ES-I3 (cell line): ENCODE measurements at regions not wholly inside any gene's neighbourhood (a gene's known extent, or its start where the extent isn't known, plus 50 kb on each side); places are given as distances from the start of the nearest gene placed in this dataset.

Experiments
- H3K36me3 ChIP-seq: 2 replicates; pipeline ENCODE4 v1.6.1; 2013; ENCODE audit warnings: mild to moderate bottlenecking, low read length, control low read depth, moderate library complexity; ENCODE audit not compliant: insufficient read depth
- H3K4me1 ChIP-seq: 2 replicates; pipeline ENCODE4 v1.6.1; 2013; ENCODE audit warnings: mild to moderate bottlenecking, control low read depth, low read length; ENCODE audit not compliant: insufficient read depth
- H3K9ac ChIP-seq: 2 replicates; pipeline ENCODE4 v1.6.1; 2013; ENCODE audit warnings: low read depth, mild to moderate bottlenecking, low read length, moderate library complexity
- H3K9me3 ChIP-seq: 2 replicates; pipeline ENCODE4 v1.6.1; 2013; ENCODE audit warnings: mild to moderate bottlenecking, low read length, moderate library complexity; ENCODE audit not compliant: control insufficient read depth, insufficient read depth

DNA sequence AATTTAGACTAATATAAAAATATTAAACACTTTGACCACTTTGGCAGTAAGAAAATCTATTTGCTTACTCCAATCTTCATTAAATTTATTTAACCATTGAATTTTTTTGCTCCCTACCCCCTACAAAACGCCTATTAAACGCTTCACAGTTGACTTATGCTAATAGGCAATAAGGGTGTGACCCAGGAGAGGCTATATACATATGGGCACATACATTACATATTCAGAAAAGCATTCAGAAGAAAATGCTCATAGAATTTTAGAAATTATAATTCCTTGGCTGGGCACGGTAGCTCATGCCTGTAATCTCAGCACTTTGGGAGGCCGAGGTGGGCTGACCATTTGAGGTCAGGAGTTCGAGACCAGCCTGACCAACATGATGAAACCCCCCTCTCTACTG, 95.6 kb upstream of the STARD13 start:
- Histone ChIP-seq H3K9ac (no peak overlapping the region), H3K9me3 (no peaks in the 10 kb centered on the region), H3K36me3 (no peaks in the 10 kb centered on the region), H3K4me1 (peaks cover 13% of the 10 kb centered on the region; the same call in 1 of the 2 replicates)

GRCh38 chr13:33381906-33382305, 96.4 kb upstream of the STARD13 start:
- no peaks in the 10 kb centered on the region for H3K36me3 ChIP-seq
- no peaks in the 10 kb centered on the region for H3K9me3 ChIP-seq
- peaks cover 13% of the 10 kb centered on the region; the same call in 1 of the 2 replicates for H3K4me1 ChIP-seq
- no peak overlapping the region for H3K9ac ChIP-seq

DNA sequence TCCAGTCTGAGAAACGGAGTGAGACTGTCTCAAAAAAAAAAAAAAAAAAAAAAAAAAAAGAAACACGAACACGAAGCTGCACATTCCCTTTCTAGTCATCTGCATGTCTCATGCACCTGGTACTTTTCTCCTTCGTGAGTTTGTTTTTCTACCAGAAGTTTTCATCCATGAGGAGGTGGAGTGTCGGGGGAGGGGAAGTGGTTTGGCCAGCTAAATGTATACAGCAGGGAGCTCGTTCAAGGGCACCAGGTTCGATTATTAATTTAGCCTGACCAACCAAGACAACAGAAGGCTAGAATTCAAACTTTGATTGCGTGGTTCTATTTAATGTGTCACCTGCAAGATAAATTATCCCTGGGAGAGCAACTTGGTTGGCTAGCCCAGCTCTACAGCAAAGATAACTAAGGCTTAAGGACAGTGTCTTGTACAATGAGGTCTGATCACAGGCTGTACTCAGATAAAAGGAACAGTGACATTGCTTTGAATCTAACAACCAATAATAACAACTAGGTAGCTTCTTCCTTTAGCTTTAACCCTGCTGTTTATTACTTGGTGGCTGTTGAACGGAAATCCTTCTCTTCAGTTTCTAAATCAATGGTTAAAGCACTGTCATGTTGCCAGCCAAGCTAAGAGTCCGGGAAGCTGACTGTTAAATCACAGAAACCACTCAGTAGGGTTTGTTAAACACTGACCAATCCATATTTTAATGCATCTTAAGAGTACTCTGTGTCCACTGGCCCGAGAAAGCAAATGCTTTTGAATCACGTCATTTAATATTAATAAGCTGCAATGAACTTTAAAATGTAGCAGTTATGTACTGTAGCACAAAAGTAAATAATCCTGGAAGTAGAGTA, 98.4 kb upstream of the STARD13 start:
- Histone ChIP-seq H3K36me3 (no peaks in the 10 kb centered on the region), H3K9me3 (no peaks in the 10 kb centered on the region), H3K4me1 (peaks cover 13% of the 10 kb centered on the region; the same call in 1 of the 2 replicates), H3K9ac (no peak overlapping the region)

GRCh38 chr13:33388286-33388998, 102.9 kb upstream of the STARD13 start:
- no peaks in the 10 kb centered on the region for H3K9me3 ChIP-seq

GRCh38 chr13:33392794-33393405, 107.3 kb upstream of the STARD13 start:
- Histone ChIP-seq H3K36me3 (no peaks in the 10 kb centered on the region), H3K9ac (no peak overlapping the region), H3K9me3 (no peaks in the 10 kb centered on the region), H3K4me1 (no peaks in the 10 kb centered on the region)

More at GRCh38 chr13:33388286-33388998, 102.9 kb upstream of the STARD13 start:
- Histone ChIP-seq H3K36me3 (no peaks in the 10 kb centered on the region), H3K9ac (no peak overlapping the region), H3K4me1 (peaks cover 5% of the 10 kb centered on the region; the same call in 1 of the 2 replicates)

DNA sequence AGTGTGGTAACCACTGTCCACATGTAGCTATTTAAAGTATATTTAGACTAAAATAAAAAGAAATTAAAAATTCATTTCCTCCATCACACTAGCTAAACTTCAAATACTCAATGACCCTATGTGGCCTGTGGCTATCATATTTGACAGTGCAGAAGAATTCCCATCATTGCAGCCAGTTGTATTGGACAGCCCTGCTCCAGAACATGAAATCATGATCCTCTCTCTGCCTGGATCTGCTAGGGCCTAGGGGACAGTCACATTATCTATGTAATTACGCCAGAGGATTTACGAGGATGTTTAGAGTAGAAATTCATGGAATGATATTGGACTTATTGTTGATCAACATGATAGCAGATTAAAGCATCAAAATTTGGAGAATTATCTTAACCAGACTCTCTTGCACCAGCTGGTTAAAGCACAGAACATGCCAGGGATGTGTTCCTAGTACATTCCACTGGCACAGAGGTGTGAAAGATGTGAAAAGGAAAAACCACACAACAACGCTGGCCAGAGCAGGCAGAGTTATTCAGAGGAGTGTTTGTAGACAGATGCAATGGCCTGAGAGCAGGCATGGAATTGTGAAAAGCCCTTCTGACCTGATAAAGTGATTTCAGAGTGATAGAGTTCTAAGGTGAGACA, 108.9 kb upstream of the STARD13 start:
- Histone ChIP-seq H3K9me3 (no peaks in the 10 kb centered on the region), H3K9ac (no peak overlapping the region), H3K4me1 (no peaks in the 10 kb centered on the region), H3K36me3 (no peaks in the 10 kb centered on the region)

DNA sequence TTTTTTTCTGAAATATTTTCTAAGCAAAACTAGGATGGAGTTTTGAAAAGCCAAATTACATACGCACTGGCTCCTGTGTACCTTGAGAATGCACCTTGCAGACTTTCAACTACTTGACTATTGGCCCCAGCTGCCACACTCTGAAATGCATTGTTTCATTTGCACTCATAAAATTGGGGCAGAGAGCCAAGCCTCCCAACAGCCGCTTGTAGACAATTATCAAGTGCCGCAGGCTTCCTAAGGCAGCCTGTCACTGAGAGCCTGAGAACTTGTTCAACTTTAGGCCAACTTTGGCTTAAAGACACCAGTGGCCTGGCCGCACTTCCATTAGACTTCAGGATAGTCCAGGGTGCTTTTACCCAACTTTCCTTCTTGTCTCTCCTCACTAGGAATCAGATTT, 115.7 kb upstream of the STARD13 start:
- Histone ChIP-seq H3K9ac (no peak overlapping the region), H3K4me1 (no peaks in the 10 kb centered on the region), H3K9me3 (no peaks in the 10 kb centered on the region), H3K36me3 (no peaks in the 10 kb centered on the region)

GRCh38 chr13:33402975-33403374, 117.4 kb upstream of the STARD13 start:
- H3K9me3 ChIP-seq = no peaks in the 10 kb centered on the region
- no peaks in the 10 kb centered on the region for H3K4me1 ChIP-seq
- H3K9ac ChIP-seq = no peak overlapping the region
- no peaks in the 10 kb centered on the region for H3K36me3 ChIP-seq

GRCh38 chr13:33403807-33404362, 118.3 kb upstream of the STARD13 start:
- no peaks in the 10 kb centered on the region for H3K36me3 ChIP-seq
- no peaks in the 10 kb centered on the region; the same call in 1 of the 2 replicates for H3K4me1 ChIP-seq
- H3K9me3 ChIP-seq = no peaks in the 10 kb centered on the region
- H3K9ac ChIP-seq = no peak overlapping the region

DNA sequence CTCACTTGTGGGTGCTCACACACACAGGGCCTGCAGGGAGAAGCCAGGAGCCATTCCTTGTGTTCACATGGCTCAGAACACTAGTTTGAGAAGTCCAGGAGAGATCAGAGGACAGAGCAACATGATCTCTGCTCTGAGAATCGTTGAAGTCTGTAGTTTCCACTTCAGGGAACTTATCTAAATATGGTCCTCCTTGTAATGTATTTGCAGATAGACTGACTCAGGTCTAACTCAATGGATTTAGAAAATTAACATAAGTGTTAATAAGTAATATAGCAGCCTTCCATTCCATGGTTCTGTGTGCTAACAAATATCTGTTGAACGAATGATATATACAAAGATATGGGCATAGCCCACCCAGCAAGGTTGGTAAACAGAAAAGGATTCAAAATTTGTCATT, 119.8 kb upstream of the STARD13 start:
- no peaks in the 10 kb centered on the region; the same call in 1 of the 2 replicates for H3K4me1 ChIP-seq
- H3K9me3 ChIP-seq = no peaks in the 10 kb centered on the region
- H3K9ac ChIP-seq = no peak overlapping the region
- no peaks in the 10 kb centered on the region for H3K36me3 ChIP-seq

DNA sequence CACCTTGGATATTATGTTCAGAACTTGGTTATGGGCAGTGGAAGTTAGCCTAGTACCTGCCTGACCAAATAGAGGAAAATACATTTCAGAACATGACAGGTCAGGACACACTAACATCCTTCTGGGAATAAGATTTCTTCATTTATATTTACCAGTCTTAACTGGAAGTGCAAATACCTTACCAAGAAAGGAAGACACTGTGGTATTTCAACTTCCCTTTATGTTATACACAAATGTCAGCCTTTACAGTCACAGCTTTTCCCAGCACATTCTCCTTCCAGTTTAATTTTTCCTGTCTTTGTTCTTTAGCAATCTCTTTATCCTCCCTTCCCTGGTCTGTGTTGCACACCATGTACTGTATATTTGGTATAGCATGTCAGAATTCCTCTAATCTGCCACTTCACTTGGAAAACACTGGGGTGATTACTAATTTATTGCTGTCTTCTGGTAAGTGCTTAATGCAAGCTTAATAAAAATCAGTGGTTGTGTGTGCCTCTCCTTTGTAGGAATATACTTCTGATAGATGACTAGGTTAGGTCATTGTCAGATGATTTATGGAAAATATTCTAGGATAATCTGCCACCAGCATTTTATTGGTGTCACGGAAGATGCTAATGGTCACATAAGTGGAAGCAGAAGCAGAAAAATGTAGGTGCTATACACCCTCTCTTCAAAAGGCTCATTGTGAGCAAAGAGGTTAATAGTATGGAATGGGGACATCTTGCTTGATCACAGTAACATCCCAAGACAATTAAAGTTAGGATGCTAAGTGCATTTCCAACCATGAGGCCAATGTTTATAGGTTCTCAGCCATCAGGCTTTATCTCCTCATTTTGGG, 124.3 kb upstream of the STARD13 start:
- no peaks in the 10 kb centered on the region for H3K36me3 ChIP-seq
- no peaks in the 10 kb centered on the region for H3K9me3 ChIP-seq
- no peaks in the 10 kb centered on the region; the same call in 1 of the 2 replicates for H3K4me1 ChIP-seq
- H3K9ac ChIP-seq = no peak overlapping the region

- no peaks in the 10 kb centered on the region; the same call in 1 of the 2 replicates for H3K4me1 ChIP-seq
- no peaks in the 10 kb centered on the region for H3K36me3 ChIP-seq
- H3K9me3 ChIP-seq = no peaks in the 10 kb centered on the region
Measured at GRCh38 chr13:33410619-33411018, 125.1 kb upstream of the STARD13 start.

DNA sequence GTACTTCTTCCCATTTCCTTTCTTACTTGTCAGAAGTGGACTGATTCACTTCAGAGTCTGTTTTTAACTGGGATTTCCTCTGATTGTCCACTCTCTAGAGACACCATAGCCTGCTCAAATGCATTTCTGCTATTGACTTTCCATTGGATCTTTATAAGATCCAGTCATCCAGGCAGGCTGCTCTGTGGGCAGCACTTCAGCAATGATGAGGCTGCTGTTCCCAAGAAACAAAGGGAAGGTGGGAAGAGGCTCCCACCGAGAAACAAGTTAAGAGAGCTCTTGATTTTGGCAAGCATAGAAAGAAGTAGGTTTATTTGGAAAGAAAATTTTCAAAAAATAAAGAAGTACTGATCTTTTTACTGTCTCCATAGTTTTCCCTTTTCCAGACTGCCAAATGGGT, 125.8 kb upstream of the STARD13 start:
- Histone ChIP-seq H3K4me1 (no peaks in the 10 kb centered on the region; the same call in 1 of the 2 replicates), H3K9me3 (no peaks in the 10 kb centered on the region), H3K9ac (no peak overlapping the region), H3K36me3 (no peaks in the 10 kb centered on the region)

More at GRCh38 chr13:33410619-33411018, 125.1 kb upstream of the STARD13 start:
- H3K9ac ChIP-seq = no peak overlapping the region
